Activated T-helper 2 cell treated with anti-CD3 and anti-CD28 coated beads, Interferon-gamma antibody, Interleukin-2, Interleukin-4, amounts not matched to agents 10 μg/mL and 5 μg/mL and 100 μg/mL, durations not matched to agents 14 hours and 24 hours and 36 hours (primary cell): ENCODE measurements at regions not wholly inside any gene's neighbourhood (a gene's known extent, or its start where the extent isn't known, plus 50 kb on each side); places are given as distances from the start of the nearest gene placed in this dataset.
A peak's percentile ranks its signal among the peaks of the same experiment; 100 is the strongest.

Experiments
- DNase-seq: peaks from one replicate; pipeline ENCODE4 v3.0.0; 2021; ENCODE audit warnings: low spot score
- H3K27ac Mint-ChIP-seq: one replicate; pipeline ENCODE4 v1.8.0; 2021; ENCODE audit warnings: mixed read lengths
- H3K27me3 Mint-ChIP-seq: one replicate; pipeline ENCODE4 v1.8.0; 2021; ENCODE audit warnings: low read depth, mixed read lengths
- H3K36me3 Mint-ChIP-seq: one replicate; pipeline ENCODE4 v1.8.0; 2021; ENCODE audit warnings: low read depth, mixed read lengths
- H3K4me1 Mint-ChIP-seq: one replicate; pipeline ENCODE4 v1.8.0; 2021; ENCODE audit warnings: low read depth, mixed read lengths
- H3K4me3 Mint-ChIP-seq: one replicate; pipeline ENCODE4 v1.8.0; 2021; ENCODE audit warnings: low read depth, mild to moderate bottlenecking, moderate library complexity, mixed read lengths
- H3K9me3 Mint-ChIP-seq: one replicate; pipeline ENCODE4 v1.8.0; 2021; ENCODE audit warnings: mixed read lengths
- intact Hi-C: fragments of 100-400 bp; cut with micrococcal nuclease; formaldehyde crosslinking; loops from one replicate; pipeline ENCODE4 v1.15.1; 2023

GRCh38 chr6:157759028-157759427, 64.0 kb upstream of the SNX9 start:
- DNase-seq: no peak
- Mint-ChIP-seq H3K4me1 (peaks cover 83% of the 10 kb centered on the region), H3K9me3 (no peaks in the 10 kb centered on the region), H3K27me3 (peaks cover 22% of the 10 kb centered on the region), H3K27ac (peak overlapping the region; percentile 15), H3K4me3 (no peak overlapping the region), H3K36me3 (no peaks in the 10 kb centered on the region)
- intact Hi-C loops: no loop called here

DNA sequence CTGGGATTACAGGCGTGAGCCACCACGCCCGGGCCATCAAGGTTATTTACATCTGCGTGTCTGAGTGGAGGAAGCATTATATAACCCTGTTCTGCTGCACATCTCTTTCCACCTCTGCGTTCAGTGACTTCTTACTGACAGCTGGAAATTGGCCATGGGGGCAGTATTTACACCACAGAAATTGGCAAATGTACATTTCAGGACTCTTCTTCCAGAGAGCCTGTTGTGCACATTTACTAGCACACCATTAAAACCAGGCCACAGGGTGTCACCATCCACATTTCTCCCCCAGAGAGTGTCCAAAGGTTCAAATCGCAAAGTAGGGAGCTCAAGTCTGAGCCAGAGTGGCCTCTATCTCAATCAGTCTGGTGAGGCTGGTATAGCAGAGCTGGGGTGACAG, 62.9 kb upstream of the SNX9 start:
- H3K4me1 Mint-ChIP-seq: peaks cover 84% of the 10 kb centered on the region
- no peaks in the 10 kb centered on the region for H3K9me3 Mint-ChIP-seq
- DNase-seq: no peak
- intact Hi-C loops: loop anchor here (2.0 to 5.0 kb wide), 4 partner anchors 185 to 889 kb away; no protein-coding TSS in a partner anchor
- no peaks in the 10 kb centered on the region for H3K36me3 Mint-ChIP-seq
- peak overlapping the region; percentile 92 for H3K27ac Mint-ChIP-seq
- peak overlapping the region; percentile 42 for H3K4me3 Mint-ChIP-seq
- H3K27me3 Mint-ChIP-seq: peaks cover 18% of the 10 kb centered on the region

- Mint-ChIP-seq H3K36me3 (no peaks in the 10 kb centered on the region), H3K4me1 (peaks cover 79% of the 10 kb centered on the region), H3K4me3 (peak overlapping the region; percentile 42), H3K27me3 (peaks cover 18% of the 10 kb centered on the region), H3K9me3 (no peaks in the 10 kb centered on the region), H3K27ac (peak overlapping the region; percentile 92)
- no peak for DNase-seq
- intact Hi-C loops: loop anchor here (1.0 to 5.0 kb wide), 6 partner anchors 100 to 888 kb away; no protein-coding TSS in a partner anchor
Measured at GRCh38 chr6:157760589-157761330, 62.3 kb upstream of the SNX9 start.

DNA sequence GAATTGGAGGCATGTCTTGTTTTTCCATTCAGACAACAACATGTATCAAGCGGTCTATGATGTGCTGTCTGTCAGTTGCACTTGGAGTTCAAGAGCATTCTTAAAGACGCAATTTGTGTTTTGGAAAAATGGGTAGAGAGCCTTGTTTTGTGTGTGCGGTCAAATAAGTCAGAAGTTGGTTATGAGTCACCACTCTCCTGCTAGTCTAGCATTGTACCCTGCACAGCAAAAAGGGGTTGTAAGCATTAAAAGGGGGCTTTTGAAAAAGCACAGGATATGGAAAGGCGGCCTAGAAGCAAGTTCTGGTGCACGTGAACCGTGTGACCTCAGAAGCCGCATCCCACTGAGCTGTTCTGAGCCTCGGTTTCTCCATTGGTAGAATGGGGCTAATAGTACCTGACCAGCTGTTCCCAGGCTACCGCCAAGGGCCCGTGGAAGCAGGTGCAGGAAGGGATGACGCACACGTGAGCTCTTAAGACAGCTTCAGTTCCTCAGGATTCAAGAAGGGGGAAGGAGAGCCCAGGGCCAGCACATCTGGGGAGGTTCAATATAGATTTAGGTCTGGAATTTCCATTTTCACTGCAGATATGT, 61.6 kb upstream of the SNX9 start:
- H3K36me3 Mint-ChIP-seq: no peaks in the 10 kb centered on the region
- peak; percentile 51 for DNase-seq
- H3K4me1 Mint-ChIP-seq: peaks cover 76% of the 10 kb centered on the region
- peak overlapping the region; percentile 53 for H3K4me3 Mint-ChIP-seq
- peak overlapping the region; percentile 92 for H3K27ac Mint-ChIP-seq
- intact Hi-C loops: loop anchor here (1.0 to 5.0 kb wide), 6 partner anchors 99 to 887 kb away; no protein-coding TSS in a partner anchor
- H3K9me3 Mint-ChIP-seq: no peaks in the 10 kb centered on the region
- H3K27me3 Mint-ChIP-seq: peaks cover 22% of the 10 kb centered on the region

GRCh38 chr6:157761926-157762325, 61.1 kb upstream of the SNX9 start:
- H3K4me1 Mint-ChIP-seq: peaks cover 72% of the 10 kb centered on the region
- H3K36me3 Mint-ChIP-seq: no peaks in the 10 kb centered on the region
- H3K27ac Mint-ChIP-seq: peak overlapping the region; percentile 92
- DNase-seq: no peak
- peaks cover 23% of the 10 kb centered on the region for H3K27me3 Mint-ChIP-seq
- no peaks in the 10 kb centered on the region for H3K9me3 Mint-ChIP-seq
- intact Hi-C loops: loop anchor here (1.0 to 5.0 kb wide), 6 partner anchors 98 to 887 kb away; no protein-coding TSS in a partner anchor
- peak overlapping the region; percentile 53 for H3K4me3 Mint-ChIP-seq

- no peaks in the 10 kb centered on the region for H3K36me3 Mint-ChIP-seq
- H3K4me1 Mint-ChIP-seq: peaks cover 69% of the 10 kb centered on the region
- H3K27ac Mint-ChIP-seq: peak overlapping the region; percentile 42
- peaks cover 21% of the 10 kb centered on the region for H3K27me3 Mint-ChIP-seq
- H3K9me3 Mint-ChIP-seq: no peaks in the 10 kb centered on the region
- intact Hi-C loops: loop anchor here (5.0 kb wide), 2 partner anchors 300 to 445 kb away; no protein-coding TSS in a partner anchor
- no peak overlapping the region for H3K4me3 Mint-ChIP-seq
- DNase-seq: no peak
Measured at GRCh38 chr6:157762636-157763035, 60.4 kb upstream of the SNX9 start.

DNA sequence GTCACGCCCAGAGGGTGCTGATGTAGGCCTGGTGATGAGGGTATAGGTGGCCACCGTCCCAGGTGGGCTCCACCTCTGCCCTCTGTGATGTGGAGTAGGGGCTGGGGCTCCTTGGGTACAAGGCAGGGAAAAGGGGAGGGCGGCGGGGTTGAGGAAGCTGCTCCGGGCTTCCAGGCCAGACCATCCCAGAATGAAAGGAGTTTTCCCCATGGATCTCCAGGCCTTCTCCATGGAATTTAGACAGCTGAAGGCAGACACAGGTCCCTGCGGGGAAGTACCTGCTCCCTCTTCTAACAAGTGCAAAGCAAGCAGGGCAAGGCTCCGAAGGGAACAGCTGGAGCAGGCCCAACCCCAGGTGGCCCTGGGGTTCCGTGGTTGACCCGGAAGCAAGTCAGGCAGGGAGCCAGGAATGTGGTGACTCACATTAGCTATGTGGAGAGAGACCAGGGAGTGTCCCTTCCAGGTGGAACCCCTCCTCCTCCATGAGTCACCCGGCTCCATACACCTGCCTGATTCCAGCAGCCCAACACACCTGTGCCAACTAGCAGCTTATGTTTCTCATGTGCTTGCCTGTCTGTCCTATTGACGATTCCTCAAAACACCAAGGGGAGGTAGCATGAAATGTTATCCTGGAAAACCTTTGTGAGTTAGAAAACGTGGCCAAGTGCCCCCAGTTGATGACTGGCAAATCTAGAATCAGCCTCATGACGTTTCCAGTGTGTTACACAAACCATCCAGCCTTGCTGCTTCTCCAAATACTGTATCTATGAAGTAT, 59.7 kb upstream of the SNX9 start:
- H3K4me1 Mint-ChIP-seq: peaks cover 65% of the 10 kb centered on the region
- H3K9me3 Mint-ChIP-seq: no peaks in the 10 kb centered on the region
- intact Hi-C loops: loop anchor here (5.0 kb wide), 2 partner anchors 301 to 444 kb away; no protein-coding TSS in a partner anchor
- no peak overlapping the region for H3K4me3 Mint-ChIP-seq
- DNase-seq: no peak
- peaks cover 19% of the 10 kb centered on the region for H3K27me3 Mint-ChIP-seq
- H3K36me3 Mint-ChIP-seq: no peaks in the 10 kb centered on the region
- H3K27ac Mint-ChIP-seq: peak overlapping the region; percentile 86

DNA sequence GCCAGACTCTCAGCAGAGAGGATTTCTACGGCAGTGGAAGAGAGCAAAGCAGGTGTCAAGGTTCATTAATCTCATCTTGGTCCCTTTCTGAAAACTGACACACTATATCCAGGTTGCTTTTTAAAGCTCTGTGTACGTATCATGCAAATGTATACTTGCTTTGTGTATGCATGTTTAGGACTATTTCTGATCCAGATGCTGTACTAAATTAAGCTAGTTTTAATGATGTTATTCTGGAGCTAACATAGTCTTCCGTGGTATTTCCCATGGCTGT, 59.2 kb upstream of the SNX9 start:
- Mint-ChIP-seq H3K27ac (peak overlapping the region; percentile 86), H3K36me3 (no peaks in the 10 kb centered on the region), H3K4me1 (peaks cover 62% of the 10 kb centered on the region), H3K27me3 (peaks cover 14% of the 10 kb centered on the region), H3K9me3 (no peaks in the 10 kb centered on the region), H3K4me3 (peak overlapping the region; percentile 43)
- no peak for DNase-seq
- intact Hi-C loops: loop anchor here (1.0 to 5.0 kb wide), 9 partner anchors 8 to 656 kb away; no protein-coding TSS in a partner anchor

GRCh38 chr6:157764178-157765068, 58.6 kb upstream of the SNX9 start:
- Mint-ChIP-seq H3K9me3 (no peaks in the 10 kb centered on the region), H3K27me3 (peaks cover 16% of the 10 kb centered on the region), H3K4me3 (peak overlapping the region; percentile 43), H3K4me1 (peaks cover 65% of the 10 kb centered on the region), H3K27ac (peak overlapping the region; percentile 86), H3K36me3 (no peaks in the 10 kb centered on the region)
- peak; percentile 79 for DNase-seq
- intact Hi-C loops: loop anchor here (1.0 to 5.0 kb wide), 9 partner anchors 8 to 656 kb away; no protein-coding TSS in a partner anchor

DNA sequence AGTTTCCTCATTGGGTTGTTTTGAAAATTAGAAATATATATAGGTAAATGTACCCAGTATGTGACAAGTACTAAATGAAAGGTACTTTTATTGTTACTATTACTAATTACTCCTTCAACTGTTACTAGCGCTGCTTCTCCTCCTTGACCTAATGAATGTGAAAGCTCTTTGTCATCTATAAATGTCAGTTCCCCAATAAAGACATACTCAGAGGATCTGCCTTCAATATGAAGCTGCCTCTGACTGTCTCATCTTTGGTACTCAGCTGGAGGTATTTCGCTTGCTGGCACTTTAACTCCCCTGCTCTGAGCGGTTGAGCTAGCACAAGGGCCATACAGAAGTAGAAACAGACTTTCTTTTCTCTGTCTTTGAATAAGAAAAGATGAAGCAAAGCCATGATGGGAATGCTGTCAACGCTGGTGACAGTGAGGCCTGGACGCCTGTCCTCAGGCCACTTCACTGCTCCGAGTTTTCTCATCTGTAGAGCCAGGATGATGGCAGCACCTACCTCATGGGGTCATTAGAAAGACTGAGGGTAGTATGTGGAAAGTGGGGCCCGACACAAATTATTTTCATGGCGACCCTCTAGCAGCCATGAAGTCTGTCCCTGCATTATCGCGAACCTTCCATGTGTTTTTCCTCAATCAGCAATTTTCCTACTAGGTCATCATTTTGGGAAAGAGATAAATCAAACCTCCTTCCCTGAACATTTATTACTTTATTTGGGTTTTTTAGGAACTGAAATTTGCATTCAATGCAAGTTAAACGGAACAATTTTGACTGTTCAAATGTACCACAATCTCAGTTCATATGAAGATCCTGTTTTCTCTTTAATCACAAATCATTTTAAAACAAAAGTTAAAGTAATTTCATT, 55.9 kb upstream of the SNX9 start:
- no peak for DNase-seq
- peaks cover 22% of the 10 kb centered on the region for H3K27me3 Mint-ChIP-seq
- H3K4me1 Mint-ChIP-seq: peaks cover 48% of the 10 kb centered on the region
- no peaks in the 10 kb centered on the region for H3K9me3 Mint-ChIP-seq
- no peaks in the 10 kb centered on the region for H3K36me3 Mint-ChIP-seq
- intact Hi-C loops: no loop called here
- no peak overlapping the region for H3K27ac Mint-ChIP-seq
- no peak overlapping the region for H3K4me3 Mint-ChIP-seq

- DNase-seq: no peak
- H3K4me3 Mint-ChIP-seq: no peak overlapping the region
- peaks cover 42% of the 10 kb centered on the region for H3K4me1 Mint-ChIP-seq
- intact Hi-C loops: no loop called here
- no peaks in the 10 kb centered on the region for H3K9me3 Mint-ChIP-seq
- no peak overlapping the region for H3K27ac Mint-ChIP-seq
- peaks cover 27% of the 10 kb centered on the region for H3K27me3 Mint-ChIP-seq
- no peaks in the 10 kb centered on the region for H3K36me3 Mint-ChIP-seq
Measured at GRCh38 chr6:157767775-157768156, 55.3 kb upstream of the SNX9 start.
